Nephron (organoid): ENCODE measurements at regions not wholly inside any gene's neighbourhood (a gene's known extent, or its start where the extent isn't known, plus 50 kb on each side); places are given as distances from the start of the nearest gene placed in this dataset.
A peak's percentile ranks its signal among the peaks of the same experiment; 100 is the strongest.

Experiments used
- H3K27ac Mint-ChIP-seq, 3 experiments: 2 replicates each; pipeline ENCODE4 v1.8.0; 2020; ENCODE audit warnings: mixed read lengths in 3 of 3, mild to moderate bottlenecking in 2 of 3, moderate library complexity in 1 of 3
- H3K27me3 Mint-ChIP-seq: 2 replicates; pipeline ENCODE4 v1.8.0; 2021; ENCODE audit warnings: low read depth, mild to moderate bottlenecking, moderate library complexity, mixed read lengths
- H3K36me3 Mint-ChIP-seq: 2 replicates; pipeline ENCODE4 v1.8.0; 2020; ENCODE audit warnings: low read depth, mixed read lengths
- H3K4me1 Mint-ChIP-seq: 2 replicates; pipeline ENCODE4 v1.8.0; 2020; ENCODE audit warnings: mixed read lengths
- H3K4me3 Mint-ChIP-seq, 3 experiments: 2 replicates each; pipeline ENCODE4 v1.8.0; 2020; ENCODE audit warnings: mild to moderate bottlenecking in 3 of 3, mixed read lengths in 3 of 3, moderate library complexity in 2 of 3
- H3K9me3 Mint-ChIP-seq: 2 replicates; pipeline ENCODE4 v1.8.0; 2020; ENCODE audit warnings: mixed read lengths
- CTCF ChIP-seq, 3 experiments: fragments of 200-600 bp; sonication (generic); IDR thresholded peaks; one replicate each; pipeline ENCODE4 v1.5.0; 2021; ENCODE audit warnings: antibody characterized with exemption in 3 of 3; ENCODE audit not compliant: unreplicated experiment in 3 of 3

DNA sequence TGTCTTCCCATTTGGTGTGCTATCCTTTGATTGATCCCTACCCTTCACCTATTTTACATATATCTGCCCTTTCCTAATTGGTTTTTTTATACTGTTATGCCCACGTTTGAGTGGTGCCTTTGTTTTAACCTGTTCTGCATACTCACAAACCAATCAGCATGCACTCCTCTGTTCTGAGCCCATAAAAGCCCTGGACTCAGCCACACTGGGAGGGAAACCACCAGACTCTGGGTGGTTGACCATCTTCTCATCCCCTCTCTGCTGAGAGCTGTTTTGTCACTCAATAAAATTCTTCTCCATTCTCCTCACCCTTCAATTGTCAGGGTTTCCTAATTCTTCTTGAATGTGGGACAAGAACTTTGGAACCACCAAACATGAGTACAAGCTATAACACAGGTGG is 989.8 kb downstream of the ADGRL2 start:
- H3K27ac Mint-ChIP-seq, result no peak overlapping the region
- no peaks in the 10 kb centered on the region for H3K36me3 Mint-ChIP-seq
- peaks cover 3% of the 10 kb centered on the region for H3K9me3 Mint-ChIP-seq
- H3K27me3 Mint-ChIP-seq, result no peaks in the 10 kb centered on the region
- no peak overlapping the region for H3K4me3 Mint-ChIP-seq
- H3K4me1 Mint-ChIP-seq, result peaks cover 15% of the 10 kb centered on the region
- no peak for TF ChIP-seq CTCF (IDR thresholded peaks at IDR 0.05; ENCODE audit: unreplicated experiment in 3 of 3)

GRCh38 chr1:82788660-82789059 is 987.9 kb downstream of the ADGRL2 start:
- H3K4me1 Mint-ChIP-seq, result peaks cover 23% of the 10 kb centered on the region
- no peaks in the 10 kb centered on the region for H3K27me3 Mint-ChIP-seq

DNA sequence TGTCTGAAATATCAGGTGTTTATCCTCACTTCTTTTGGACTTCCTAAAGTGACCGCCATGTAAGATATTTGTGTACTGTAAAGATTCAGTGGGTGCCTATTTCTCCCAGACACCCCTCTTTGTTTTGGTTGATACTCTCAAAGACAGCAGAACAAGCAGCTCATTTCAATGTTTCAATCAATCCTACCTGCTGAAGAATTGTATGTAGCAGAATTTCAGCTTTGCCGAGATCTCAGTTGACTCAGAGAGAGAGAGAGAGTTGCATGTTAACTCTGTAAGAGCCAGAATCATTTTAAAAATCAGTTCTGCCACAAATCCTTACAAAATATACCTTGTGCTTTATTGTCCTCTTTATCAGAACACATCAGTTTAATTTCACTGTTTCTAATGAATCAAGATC is 987.3 kb downstream of the ADGRL2 start:
- no peak overlapping the region for H3K27ac Mint-ChIP-seq
- TF ChIP-seq CTCF (IDR thresholded peaks at IDR 0.05; ENCODE audit: unreplicated experiment in 3 of 3), result no peak
- H3K27me3 Mint-ChIP-seq, result no peaks in the 10 kb centered on the region
- H3K36me3 Mint-ChIP-seq, result no peaks in the 10 kb centered on the region
- H3K9me3 Mint-ChIP-seq, result peaks cover 3% of the 10 kb centered on the region
- peaks cover 23% of the 10 kb centered on the region for H3K4me1 Mint-ChIP-seq
- H3K4me3 Mint-ChIP-seq, result no peak overlapping the region

More at GRCh38 chr1:82788660-82789059, 987.9 kb downstream of the ADGRL2 start:
- TF ChIP-seq CTCF (IDR thresholded peaks at IDR 0.05; ENCODE audit: unreplicated experiment in 3 of 3), result no peak
- peaks cover 3% of the 10 kb centered on the region for H3K9me3 Mint-ChIP-seq
- no peak overlapping the region for H3K4me3 Mint-ChIP-seq
- H3K36me3 Mint-ChIP-seq, result no peaks in the 10 kb centered on the region
- H3K27ac Mint-ChIP-seq, result no peak overlapping the region

DNA sequence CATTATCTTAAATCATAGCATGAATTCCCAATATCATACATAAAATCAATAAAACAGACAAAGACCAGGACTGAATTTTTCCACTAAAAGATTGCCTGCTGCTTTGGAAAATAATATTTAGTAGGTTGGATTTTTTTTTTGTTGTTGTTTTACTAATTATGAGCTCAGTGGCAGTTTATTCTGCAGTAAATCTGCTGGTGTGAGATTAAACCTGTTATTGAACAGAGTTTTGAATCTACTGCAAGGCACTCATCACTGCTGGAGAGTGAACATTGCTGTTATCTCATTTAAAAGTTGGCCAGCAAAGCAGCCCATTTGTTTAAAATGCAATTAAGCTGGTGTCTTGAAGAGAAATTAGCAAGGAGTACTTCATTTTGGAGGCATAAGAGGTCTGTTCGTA is 986.1 kb downstream of the ADGRL2 start:
- H3K9me3 Mint-ChIP-seq, result peaks cover 3% of the 10 kb centered on the region
- H3K4me3 Mint-ChIP-seq, result no peak overlapping the region
- peaks cover 20% of the 10 kb centered on the region for H3K4me1 Mint-ChIP-seq
- H3K27me3 Mint-ChIP-seq, result no peaks in the 10 kb centered on the region
- peak overlapping the region in 1 of 3 experiments; percentile 26 for H3K27ac Mint-ChIP-seq
- H3K36me3 Mint-ChIP-seq, result no peaks in the 10 kb centered on the region
- TF ChIP-seq CTCF (IDR thresholded peaks at IDR 0.05; ENCODE audit: unreplicated experiment in 3 of 3), result no peak

DNA sequence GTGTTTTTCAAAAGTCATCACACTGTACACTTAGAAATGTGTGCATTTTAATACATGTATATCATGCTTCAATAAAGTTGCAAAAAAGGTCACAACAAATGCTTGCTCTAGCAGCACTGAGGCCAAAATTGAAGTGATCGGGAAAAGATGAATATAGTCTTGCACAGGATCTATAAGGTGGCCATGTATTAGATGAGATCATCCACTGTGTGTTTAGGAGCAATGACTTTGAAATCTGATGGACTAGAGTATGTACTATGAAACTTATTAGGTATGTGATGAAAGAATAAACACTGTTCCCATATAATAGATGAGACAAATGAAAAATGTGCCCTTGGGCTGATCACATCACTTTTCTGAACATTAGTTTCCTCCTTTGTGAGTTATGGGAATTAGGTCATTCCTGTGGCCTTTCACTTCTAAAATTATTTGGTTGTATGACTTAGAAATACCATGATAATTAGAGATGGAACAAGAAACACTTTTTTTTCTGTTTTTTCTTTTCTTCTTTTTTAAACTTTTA is 984.6 kb downstream of the ADGRL2 start:
- Mint-ChIP-seq H3K27me3 (no peaks in the 10 kb centered on the region), H3K9me3 (peaks cover 5% of the 10 kb centered on the region), H3K4me3 (no peak overlapping the region), H3K36me3 (no peaks in the 10 kb centered on the region), H3K4me1 (peaks cover 17% of the 10 kb centered on the region), H3K27ac (peak overlapping the region in 2 of 3 experiments; percentile 18 to 26)
- no peak for TF ChIP-seq CTCF (IDR thresholded peaks at IDR 0.05; ENCODE audit: unreplicated experiment in 3 of 3)

GRCh38 chr1:82783044-82783443 is 982.3 kb downstream of the ADGRL2 start:
- Mint-ChIP-seq H3K27me3 (peaks cover under 1% of the 10 kb centered on the region), H3K4me1 (peaks cover 17% of the 10 kb centered on the region)
- no peak for TF ChIP-seq CTCF (IDR thresholded peaks at IDR 0.05; ENCODE audit: unreplicated experiment in 3 of 3)

More at GRCh38 chr1:82783044-82783443, 982.3 kb downstream of the ADGRL2 start:
- H3K36me3 Mint-ChIP-seq, result no peaks in the 10 kb centered on the region
- no peak overlapping the region for H3K4me3 Mint-ChIP-seq
- peaks cover 7% of the 10 kb centered on the region for H3K9me3 Mint-ChIP-seq
- H3K27ac Mint-ChIP-seq, result no peak overlapping the region
